Lung microvascular endothelial cell (primary cell): ENCODE measurements at regions not wholly inside any gene's neighbourhood (a gene's known extent, or its start where the extent isn't known, plus 50 kb on each side); places are given as distances from the start of the nearest gene placed in this dataset.
"Not testable (repeated sequence)": the region's sequence is repeated elsewhere in the genome, so short reads cannot be mapped to it uniquely, and the experiment has no call there.

Experiments used
- DNase-seq, 2 donors: peaks; one replicate each; pipeline versions ENCODE4 v3.0.0 to v3.0.0-alpha.2; 2010; ENCODE audit warnings: low read depth in 2 of 2

DNA sequence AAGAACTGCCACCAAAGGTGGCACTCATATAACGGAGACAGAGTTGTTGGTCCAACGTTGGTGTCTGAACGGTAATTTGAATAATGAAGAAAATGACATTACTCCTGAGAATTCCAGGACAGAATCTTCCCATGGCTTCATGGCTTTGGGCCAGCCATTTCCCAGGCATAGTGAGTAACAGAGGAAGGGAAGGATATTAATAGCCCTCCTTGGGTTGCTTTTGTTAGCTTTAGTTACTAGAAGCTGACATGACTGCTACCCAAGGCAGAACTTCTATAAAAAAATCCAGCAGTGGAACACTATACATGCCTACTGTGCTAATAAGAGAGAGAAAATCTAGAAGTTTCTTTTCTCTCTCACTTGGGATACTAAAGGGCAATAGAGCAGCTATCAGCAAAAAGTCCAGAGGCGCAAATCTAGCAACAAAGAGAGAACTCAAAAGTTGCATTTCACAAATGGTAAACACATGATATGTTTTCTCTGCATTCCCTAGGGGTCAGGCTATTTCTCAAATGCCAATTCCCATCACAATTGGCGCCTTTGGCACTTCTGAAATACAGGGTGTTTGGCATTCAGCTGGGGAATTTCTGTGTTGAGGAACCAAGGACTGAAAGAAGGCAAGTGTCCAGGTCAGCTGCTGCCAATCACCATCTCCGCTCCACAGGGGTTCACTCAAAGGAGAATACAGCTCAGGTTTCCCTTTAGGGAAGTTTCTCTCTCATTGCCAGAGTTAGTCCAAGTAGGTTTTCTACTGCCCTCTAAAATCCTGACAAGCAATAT lies 160.8 kb upstream of the KYNU start:
- peak in 1 of 2 donors; percentile 74 for DNase-seq

DNA sequence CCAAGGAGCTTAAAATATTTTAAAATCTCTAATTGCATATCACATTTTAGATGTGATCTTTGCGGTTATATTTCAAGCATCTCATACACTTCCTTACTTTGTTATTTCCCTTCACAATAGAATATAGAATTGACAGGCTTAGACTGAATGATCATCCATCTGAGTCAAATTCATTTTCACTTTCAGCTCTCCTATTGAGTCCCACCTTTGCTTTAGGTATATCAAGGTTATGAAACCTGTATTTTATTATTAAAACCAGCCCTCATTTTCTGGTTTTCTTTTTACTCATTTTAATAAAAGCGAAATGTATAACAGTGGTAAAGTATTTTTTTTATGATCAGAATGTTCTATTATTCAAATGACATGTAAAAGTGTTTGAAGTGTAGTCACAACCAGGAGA lies 162.9 kb upstream of the KYNU start:
- no peak for DNase-seq

DNA sequence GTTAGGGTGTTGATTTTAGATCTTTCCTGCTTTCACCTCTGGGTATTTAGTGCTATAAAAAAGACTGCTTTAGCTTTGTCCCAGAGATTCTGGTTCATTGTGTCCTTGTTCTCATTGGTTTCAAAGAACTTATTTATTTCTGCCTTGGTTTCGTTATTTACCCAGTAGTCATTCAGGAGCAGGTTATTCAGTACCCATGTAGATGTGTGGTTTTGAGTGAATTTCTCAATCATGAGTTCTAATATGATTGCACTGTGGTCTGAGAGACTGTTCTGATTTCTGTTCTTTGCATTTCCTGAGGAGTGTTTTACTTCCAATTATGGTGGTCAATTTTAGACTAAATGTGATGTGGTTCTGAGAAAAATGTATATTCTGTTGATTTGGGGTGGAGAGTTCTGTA lies 167.1 kb upstream of the KYNU start:
- no peak for DNase-seq

DNA sequence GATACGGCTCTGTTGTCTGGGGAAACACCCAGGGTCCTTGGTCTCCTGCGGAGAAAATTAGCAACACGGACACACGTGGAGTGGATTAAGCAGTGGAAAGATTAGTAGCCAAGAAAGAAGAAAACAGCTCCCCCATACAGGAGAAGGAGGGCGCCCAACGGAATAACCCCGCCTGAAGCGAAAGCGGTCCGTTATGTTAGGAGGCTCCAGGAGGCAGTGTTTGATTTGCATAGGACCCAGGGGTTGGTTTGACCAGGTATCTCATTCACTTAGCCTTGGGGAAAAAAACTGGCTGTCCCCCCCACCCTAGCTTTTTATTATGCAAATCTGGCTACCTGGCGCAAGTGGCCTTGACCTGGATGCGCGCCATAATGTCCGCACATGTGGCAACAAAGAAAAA lies 170.1 kb upstream of the KYNU start:
- no peak for DNase-seq

GRCh38 chr2:142702397-142702796 lies 175.1 kb upstream of the KYNU start:
- DNase-seq: not testable (repeated sequence)

- DNase-seq: not testable (repeated sequence)
These were observed 181.9 kb upstream of the KYNU start for GRCh38 chr2:142695350-142696257.

DNA sequence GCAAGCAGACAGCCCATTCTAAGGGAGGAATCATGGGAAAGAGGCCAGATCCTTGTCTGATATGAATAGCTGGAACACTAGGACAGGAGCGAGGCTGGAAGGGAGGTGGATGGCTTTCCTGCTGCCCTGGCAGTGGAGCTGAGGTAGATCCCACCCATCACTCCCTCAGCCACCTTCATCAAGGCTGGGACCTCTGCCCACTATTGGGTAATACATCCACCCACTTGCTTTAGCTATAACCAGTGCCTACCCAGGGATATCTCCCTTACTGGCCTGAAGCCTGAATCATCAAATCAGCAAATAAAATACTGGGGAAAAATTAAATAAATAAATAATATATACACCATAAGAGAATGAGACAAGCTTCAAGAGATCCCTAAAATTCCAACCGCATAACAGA lies 183.2 kb upstream of the KYNU start:
- DNase-seq: no peak

- no peak for DNase-seq
These were observed 184.1 kb upstream of the KYNU start for GRCh38 chr2:142693171-142693950.

GRCh38 chr2:142688856-142689605 lies 188.4 kb upstream of the KYNU start:
- DNase-seq: no peak

DNA sequence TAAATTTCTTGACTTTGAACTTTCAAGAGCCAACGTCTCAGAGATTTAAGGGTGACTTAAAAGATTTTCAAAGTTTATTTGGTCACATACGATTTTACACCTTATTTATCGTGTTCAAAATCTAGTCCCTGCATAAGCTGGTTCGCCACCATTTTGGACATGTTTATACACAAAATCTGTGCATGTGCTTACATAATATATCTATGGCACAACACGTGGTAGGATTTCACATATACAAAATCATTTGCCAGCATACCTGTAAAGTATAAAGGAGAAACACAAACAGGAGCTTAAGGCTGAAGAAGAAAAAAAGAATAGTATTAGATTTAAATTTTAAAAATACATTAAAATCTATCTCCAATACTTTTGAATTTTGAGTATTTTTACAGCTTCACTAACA lies 190.0 kb upstream of the KYNU start:
- no peak for DNase-seq

DNA sequence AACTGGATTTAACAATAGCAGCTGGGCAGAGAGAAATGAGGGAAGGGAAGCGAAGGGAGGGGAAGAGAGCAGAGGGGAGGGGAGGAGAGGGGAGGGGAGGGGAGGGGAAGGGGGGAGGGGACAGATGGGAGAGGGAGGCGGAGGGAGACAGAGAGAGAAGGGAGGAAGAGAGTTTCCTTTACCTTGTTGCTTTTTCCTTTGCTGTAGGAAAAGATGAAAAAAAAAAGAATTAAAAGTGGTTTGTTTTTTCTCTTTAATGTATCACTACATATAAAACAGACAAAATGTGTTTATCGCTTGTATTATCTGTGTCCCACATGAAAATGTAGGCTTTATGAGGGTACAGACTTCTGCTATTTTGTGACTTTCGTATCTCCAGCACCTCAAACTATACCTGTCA lies 190.4 kb upstream of the KYNU start:
- no peak for DNase-seq

DNA sequence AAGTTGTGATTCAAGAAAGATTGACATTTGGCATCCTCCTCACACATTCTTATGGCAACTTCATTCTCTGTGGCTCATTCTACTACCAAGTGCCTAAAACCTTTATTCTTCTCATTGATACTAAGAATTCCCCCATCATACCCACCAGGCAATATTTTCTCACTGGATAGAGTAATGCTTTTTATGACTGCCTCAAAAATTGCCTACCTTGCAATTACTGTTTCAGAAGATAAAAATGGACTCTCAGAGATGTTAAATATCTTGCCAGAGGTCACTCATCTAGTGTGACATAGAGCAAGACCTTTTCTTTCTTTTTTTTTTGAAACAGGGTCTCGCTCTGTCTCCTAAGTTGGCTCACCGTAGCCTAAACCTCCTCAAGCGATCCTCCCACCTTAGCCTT lies 192.8 kb upstream of the KYNU start:
- no peak for DNase-seq

- peak; percentile 1 to 44 for DNase-seq
These were observed 194.9 kb upstream of the KYNU start for GRCh38 chr2:142682528-142682927.

DNA sequence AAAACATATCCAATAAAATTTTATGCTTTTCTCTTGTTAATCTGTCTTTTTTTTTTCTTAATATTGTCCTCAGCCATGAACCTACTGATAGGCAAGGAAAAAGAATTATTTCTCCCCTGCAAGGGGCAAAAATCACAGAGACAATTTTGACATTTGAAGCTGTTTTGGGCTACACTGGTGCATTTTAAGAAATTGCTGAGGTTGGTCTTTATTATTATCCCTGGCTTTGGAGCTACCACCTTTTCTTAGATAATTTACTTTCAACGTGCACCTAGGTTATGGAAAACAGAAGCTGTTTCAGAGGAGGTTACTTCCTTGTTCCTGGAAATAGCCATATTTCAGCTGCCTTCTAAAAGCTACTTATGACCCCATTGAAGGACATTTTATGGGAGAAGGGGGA lies 195.5 kb upstream of the KYNU start:
- DNase-seq: no peak

- DNase-seq: no peak
These were observed 199.3 kb upstream of the KYNU start for GRCh38 chr2:142678164-142678563.

GRCh38 chr2:142675398-142675797 lies 202.1 kb upstream of the KYNU start:
- no peak for DNase-seq

DNA sequence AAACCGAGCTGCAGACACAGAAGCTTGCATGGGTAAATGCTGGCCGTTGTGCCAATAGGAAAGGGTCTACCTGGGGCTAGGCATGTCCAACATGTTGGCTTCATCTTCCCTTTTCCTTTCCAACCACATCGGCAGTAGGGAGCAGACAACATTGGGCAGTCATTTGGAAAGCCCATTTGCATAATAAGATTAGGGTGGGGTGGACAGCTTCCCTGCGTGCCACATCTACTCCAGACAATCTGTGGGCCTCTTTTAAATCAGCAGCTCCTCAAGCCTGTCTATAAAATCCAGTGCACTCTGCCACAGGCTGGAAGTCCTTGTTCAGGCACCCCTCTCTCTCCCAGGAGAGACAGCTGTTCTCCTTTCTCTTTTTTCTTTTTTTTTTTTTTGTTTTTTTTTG lies 203.6 kb upstream of the KYNU start:
- DNase-seq: no peak

- no peak for DNase-seq
These were observed 204.8 kb upstream of the KYNU start for GRCh38 chr2:142672698-142673097.

DNA sequence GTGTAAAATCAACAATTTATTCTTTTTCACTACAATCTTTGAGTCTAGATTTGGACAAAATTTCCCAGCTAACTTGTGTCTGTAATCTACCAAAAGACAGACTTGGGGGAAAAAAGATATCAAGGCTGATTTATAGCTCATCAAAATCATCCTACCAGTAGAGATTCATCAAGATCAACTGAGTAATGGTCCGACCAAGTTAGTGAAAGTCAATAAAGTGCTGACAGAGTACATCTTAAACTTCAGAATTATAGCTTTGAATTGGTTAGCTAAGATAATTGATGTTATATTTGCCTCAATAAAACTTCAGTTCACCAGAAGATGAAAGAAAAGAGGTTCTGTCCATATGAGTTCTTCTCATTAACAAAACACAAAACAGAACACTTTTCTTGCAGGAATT lies 207.1 kb upstream of the KYNU start:
- DNase-seq: no peak

DNA sequence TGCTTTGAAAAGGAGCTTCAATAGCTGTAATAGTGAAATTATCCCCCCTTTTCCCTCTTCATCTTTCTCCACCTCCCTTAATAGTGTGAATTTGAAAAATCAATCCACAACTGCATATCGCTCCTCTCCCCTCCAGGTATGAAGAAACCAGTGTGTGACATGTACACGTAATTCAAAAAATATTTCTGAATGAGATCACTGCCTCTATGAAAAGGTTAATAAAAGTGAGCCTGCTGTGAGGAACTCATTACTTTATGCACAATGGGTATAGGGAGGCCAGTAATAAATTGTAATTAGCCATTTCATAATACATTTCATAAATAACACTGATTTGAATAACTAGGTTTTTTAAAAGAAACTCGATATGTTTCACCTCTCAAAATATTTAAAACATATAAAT lies 209.0 kb upstream of the KYNU start:
- DNase-seq: no peak

- no peak for DNase-seq
These were observed 212.2 kb upstream of the KYNU start for GRCh38 chr2:142665241-142665640.
